ENCODE measurements at regions not wholly inside any gene's neighbourhood (a gene's known extent, or its start where the extent isn't known, plus 50 kb on each side); places are given as distances from the start of the nearest gene placed in this dataset.

GRCh38 chr10:78328592-78329404 lies 295.1 kb downstream of the RPS24 start:
- H3K27me3 Mint-ChIP-seq (ENCODE audit: low read depth): no peaks in the 10 kb centered on the region
- H3K4me1 Mint-ChIP-seq (ENCODE audit: low read depth): no peaks in the 10 kb centered on the region
- ATAC-seq (replicated peaks in 1 of 2): no peak
- peaks cover 9 to 14% of the 10 kb centered on the region in 2 donors for H3K9me3 Mint-ChIP-seq
- no peak for DNase-seq
- no peak overlapping the region for H3K4me3 Mint-ChIP-seq
- H3K27ac Mint-ChIP-seq: no peak overlapping the region
- H3K36me3 Mint-ChIP-seq (ENCODE audit: insufficient read depth in 2 of 2): peaks cover 8 to 17% of the 10 kb centered on the region in 2 donors

- H3K27ac Mint-ChIP-seq: no peak overlapping the region
- DNase-seq (no peak), ATAC-seq (replicated peaks in 1 of 2) (no peak)
- H3K36me3 Mint-ChIP-seq (ENCODE audit: insufficient read depth in 2 of 2): peaks cover 7 to 13% of the 10 kb centered on the region in 2 donors
- no peaks in the 10 kb centered on the region for H3K27me3 Mint-ChIP-seq (ENCODE audit: low read depth)
- H3K4me3 Mint-ChIP-seq: no peak overlapping the region
- no peaks in the 10 kb centered on the region for H3K4me1 Mint-ChIP-seq (ENCODE audit: low read depth)
- H3K9me3 Mint-ChIP-seq: peaks cover 8 to 12% of the 10 kb centered on the region in 2 donors
These were observed 297.2 kb downstream of the RPS24 start for GRCh38 chr10:78330884-78331283.

- Mint-ChIP-seq H3K4me3 (no peak overlapping the region), H3K4me1 (ENCODE audit: low read depth) (no peaks in the 10 kb centered on the region), H3K9me3 (peaks cover 8 to 9% of the 10 kb centered on the region in 2 donors), H3K27ac (no peak overlapping the region), H3K27me3 (ENCODE audit: low read depth) (no peaks in the 10 kb centered on the region), H3K36me3 (ENCODE audit: insufficient read depth in 2 of 2) (peaks cover 4 to 11% of the 10 kb centered on the region in 2 donors)
- ATAC-seq (replicated peaks in 1 of 2) (no peak), DNase-seq (no peak)
These were observed 297.8 kb downstream of the RPS24 start for GRCh38 chr10:78331391-78331922.

GRCh38 chr10:78332012-78332411 lies 298.3 kb downstream of the RPS24 start:
- ATAC-seq (replicated peaks in 1 of 2) (no peak), DNase-seq (no peak)
- Mint-ChIP-seq H3K27me3 (ENCODE audit: low read depth) (no peaks in the 10 kb centered on the region), H3K4me1 (ENCODE audit: low read depth) (no peaks in the 10 kb centered on the region), H3K9me3 (peaks cover 4 to 7% of the 10 kb centered on the region in 2 donors), H3K4me3 (no peak overlapping the region), H3K36me3 (ENCODE audit: insufficient read depth in 2 of 2) (peaks cover 4 to 7% of the 10 kb centered on the region in 2 donors), H3K27ac (no peak overlapping the region)

- H3K36me3 Mint-ChIP-seq (ENCODE audit: insufficient read depth in 2 of 2): peaks cover 0 to 3% of the 10 kb centered on the region in 2 donors
- no peak for ATAC-seq (replicated peaks in 1 of 2)
- no peaks in the 10 kb centered on the region for H3K4me1 Mint-ChIP-seq (ENCODE audit: low read depth)
- no peak overlapping the region for H3K4me3 Mint-ChIP-seq
- no peaks in the 10 kb centered on the region for H3K27me3 Mint-ChIP-seq (ENCODE audit: low read depth)
- peaks cover 2 to 3% of the 10 kb centered on the region in 2 donors for H3K9me3 Mint-ChIP-seq
- no peak overlapping the region for H3K27ac Mint-ChIP-seq
- DNase-seq: no peak
These were observed 299.0 kb downstream of the RPS24 start for GRCh38 chr10:78332657-78333056.

- Mint-ChIP-seq H3K27ac (no peak overlapping the region), H3K9me3 (peaks cover 0 to 2% of the 10 kb centered on the region in 2 donors), H3K4me3 (no peak overlapping the region), H3K36me3 (ENCODE audit: insufficient read depth in 2 of 2) (no peaks in the 10 kb centered on the region), H3K27me3 (ENCODE audit: low read depth) (no peaks in the 10 kb centered on the region), H3K4me1 (ENCODE audit: low read depth) (no peaks in the 10 kb centered on the region)
- no peak for ATAC-seq (replicated peaks in 1 of 2)
- no peak for DNase-seq
These were observed 299.9 kb downstream of the RPS24 start for GRCh38 chr10:78333362-78334143.

GRCh38 chr10:78335371-78335690 lies 301.7 kb downstream of the RPS24 start:
- H3K27me3 Mint-ChIP-seq (ENCODE audit: low read depth): peaks cover 7% of the 10 kb centered on the region
- peaks cover 0 to 1% of the 10 kb centered on the region in 2 donors for H3K36me3 Mint-ChIP-seq (ENCODE audit: insufficient read depth in 2 of 2)
- no peak for ATAC-seq (replicated peaks in 1 of 2)

GRCh38 chr10:78335691-78336401 lies 302.2 kb downstream of the RPS24 start:
- no peak overlapping the region for H3K27ac Mint-ChIP-seq
- no peak for DNase-seq
- no peaks in the 10 kb centered on the region for H3K4me1 Mint-ChIP-seq (ENCODE audit: low read depth)
- H3K9me3 Mint-ChIP-seq: peaks cover 0 to 4% of the 10 kb centered on the region in 2 donors
- peaks cover 7% of the 10 kb centered on the region for H3K27me3 Mint-ChIP-seq (ENCODE audit: low read depth)
- H3K4me3 Mint-ChIP-seq: no peak overlapping the region
- ATAC-seq (replicated peaks in 1 of 2): no peak
- peaks cover 0 to 1% of the 10 kb centered on the region in 2 donors for H3K36me3 Mint-ChIP-seq (ENCODE audit: insufficient read depth in 2 of 2)

More at GRCh38 chr10:78335371-78335690, 301.7 kb downstream of the RPS24 start:
- Mint-ChIP-seq H3K4me1 (ENCODE audit: low read depth) (no peaks in the 10 kb centered on the region), H3K4me3 (no peak overlapping the region), H3K9me3 (peaks cover 0 to 4% of the 10 kb centered on the region in 2 donors), H3K27ac (no peak overlapping the region)
- no peak for DNase-seq

GRCh38 chr10:78336402-78336791 lies 302.7 kb downstream of the RPS24 start:
- peaks cover 7% of the 10 kb centered on the region for H3K27me3 Mint-ChIP-seq (ENCODE audit: low read depth)
- no peaks in the 10 kb centered on the region for H3K4me1 Mint-ChIP-seq (ENCODE audit: low read depth)
- DNase-seq (no peak), ATAC-seq (replicated peaks in 1 of 2) (no peak)
- H3K4me3 Mint-ChIP-seq: no peak overlapping the region
- peaks cover 0 to 1% of the 10 kb centered on the region in 2 donors for H3K36me3 Mint-ChIP-seq (ENCODE audit: insufficient read depth in 2 of 2)
- H3K9me3 Mint-ChIP-seq: peaks cover 0 to 4% of the 10 kb centered on the region in 2 donors
- no peak overlapping the region for H3K27ac Mint-ChIP-seq

- H3K27me3 Mint-ChIP-seq (ENCODE audit: low read depth): peaks cover 7% of the 10 kb centered on the region
- peaks cover 0 to 4% of the 10 kb centered on the region in 2 donors for H3K9me3 Mint-ChIP-seq
- H3K27ac Mint-ChIP-seq: no peak overlapping the region
- H3K4me1 Mint-ChIP-seq (ENCODE audit: low read depth): no peaks in the 10 kb centered on the region
- H3K36me3 Mint-ChIP-seq (ENCODE audit: insufficient read depth in 2 of 2): peaks cover 0 to 1% of the 10 kb centered on the region in 2 donors
- DNase-seq (no peak), ATAC-seq (replicated peaks in 1 of 2) (no peak)
- H3K4me3 Mint-ChIP-seq: no peak overlapping the region
These were observed 303.4 kb downstream of the RPS24 start for GRCh38 chr10:78337016-78337415.

GRCh38 chr10:78337646-78338391 lies 304.2 kb downstream of the RPS24 start:
- Mint-ChIP-seq H3K4me3 (no peak overlapping the region), H3K27ac (no peak overlapping the region), H3K36me3 (ENCODE audit: insufficient read depth in 2 of 2) (peaks cover 0 to 1% of the 10 kb centered on the region in 2 donors), H3K9me3 (peaks cover 0 to 4% of the 10 kb centered on the region in 2 donors), H3K4me1 (ENCODE audit: low read depth) (no peaks in the 10 kb centered on the region), H3K27me3 (ENCODE audit: low read depth) (peaks cover 7% of the 10 kb centered on the region)
- DNase-seq (no peak), ATAC-seq (replicated peaks in 1 of 2) (no peak)

- DNase-seq: no peak
- Mint-ChIP-seq H3K9me3 (peaks cover 0 to 1% of the 10 kb centered on the region in 2 donors), H3K4me3 (no peak overlapping the region), H3K27me3 (ENCODE audit: low read depth) (peaks cover 7% of the 10 kb centered on the region), H3K4me1 (ENCODE audit: low read depth) (no peaks in the 10 kb centered on the region), H3K36me3 (ENCODE audit: insufficient read depth in 2 of 2) (peaks cover 0 to 1% of the 10 kb centered on the region in 2 donors), H3K27ac (no peak overlapping the region)
- ATAC-seq (replicated peaks in 1 of 2): no peak
These were observed 305.1 kb downstream of the RPS24 start for GRCh38 chr10:78338717-78339116.

All from activated T-cell treated with anti-CD3 and anti-CD28 coated beads, Interleukin-2, amount 50 U/mL, for 72 hours (primary cell).